Activated T-cell treated with anti-CD3 and anti-CD28 coated beads for 4 hours (primary cell): ENCODE measurements at regions not wholly inside any gene's neighbourhood (a gene's known extent, or its start where the extent isn't known, plus 50 kb on each side); places are given as distances from the start of the nearest gene placed in this dataset.

Source experiments
- DNase-seq: peaks from one replicate; pipeline ENCODE4 v3.0.0-alpha.2; 2020

- no peak for DNase-seq
Observed at GRCh38 chr14:94682061-94682516, 69.9 kb downstream of the SERPINA3 start.

GRCh38 chr14:94681300-94682060, 69.3 kb downstream of the SERPINA3 start:
- no peak for DNase-seq

GRCh38 chr14:94680862-94681288, 68.7 kb downstream of the SERPINA3 start:
- no peak for DNase-seq

GRCh38 chr14:94679937-94680861, 68.0 kb downstream of the SERPINA3 start:
- no peak for DNase-seq

GRCh38 chr14:94679106-94679810, 67.1 kb downstream of the SERPINA3 start:
- no peak for DNase-seq

GRCh38 chr14:94677747-94678146, 65.6 kb downstream of the SERPINA3 start:
- DNase-seq = no peak

GRCh38 chr14:94677213-94677612, 65.0 kb downstream of the SERPINA3 start:
- DNase-seq = no peak

- no peak for DNase-seq
Observed at GRCh38 chr14:94676495-94677185, 64.4 kb downstream of the SERPINA3 start.

- no peak for DNase-seq
Observed at GRCh38 chr14:94675036-94675435, 62.8 kb downstream of the SERPINA3 start.

GRCh38 chr14:94673781-94674231, 61.6 kb downstream of the SERPINA3 start:
- DNase-seq = no peak
